GM23338 (cell line): ENCODE measurements at regions not wholly inside any gene's neighbourhood (a gene's known extent, or its start where the extent isn't known, plus 50 kb on each side); places are given as distances from the start of the nearest gene placed in this dataset.

Experiments
- ATAC-seq: fragments of 200-7000 bp; cut with Tn5 transposase; 3 replicates; pipeline ENCODE4 v1.9.1; 2020
- DNase-seq: peaks from one replicate; pipeline ENCODE4 v3.0.0-alpha.2; 2015; ENCODE audit warnings: low spot score
- H2AFZ ChIP-seq: fragments of 200-600 bp; sonication (generic); 2 replicates; pipeline ENCODE4 v1.8.0; 2016; ENCODE audit warnings: antibody characterized with exemption, mild to moderate bottlenecking, moderate library complexity
- H3F3A ChIP-seq: fragments of 200-600 bp; sonication (generic); replicated peaks from 2 replicates; pipeline ENCODE4 v1.8.0; 2017; ENCODE audit warnings: antibody characterized with exemption, mixed run types, low read depth
- H3K27ac ChIP-seq: fragments of 200-600 bp; sonication (generic); 2 replicates; pipeline ENCODE4 v1.6.1; 2016; ENCODE audit warnings: low read depth
- H3K27me3 ChIP-seq: fragments of 200-600 bp; sonication (generic); 2 replicates; pipeline ENCODE4 v1.8.0; 2016; ENCODE audit warnings: mild to moderate bottlenecking, mixed run types, moderate library complexity; ENCODE audit not compliant: insufficient read depth
- H3K36me3 ChIP-seq: fragments of 200-600 bp; sonication (generic); 2 replicates; pipeline ENCODE4 v1.8.0; 2016; ENCODE audit warnings: mild to moderate bottlenecking; ENCODE audit not compliant: insufficient read depth
- H3K4me1 ChIP-seq: fragments of 200-600 bp; sonication (generic); 2 replicates; pipeline ENCODE4 v1.8.0; 2016; ENCODE audit warnings: mild to moderate bottlenecking, moderate library complexity; ENCODE audit not compliant: insufficient read depth
- H3K4me2 ChIP-seq: fragments of 200-600 bp; sonication (generic); 2 replicates; pipeline ENCODE4 v1.7.1; 2017; ENCODE audit warnings: mixed run types
- H3K4me3 ChIP-seq: fragments of 200-600 bp; sonication (generic); 2 replicates; pipeline ENCODE4 v1.6.1; 2016; ENCODE audit warnings: mixed run types
- H3K79me2 ChIP-seq: fragments of 200-600 bp; sonication (generic); replicated peaks from 2 replicates; pipeline ENCODE4 v1.8.0; 2017; ENCODE audit warnings: mild to moderate bottlenecking; ENCODE audit not compliant: insufficient read depth
- H3K9me2 ChIP-seq: fragments of 200-600 bp; sonication (generic); 2 replicates; pipeline ENCODE4 v1.8.0; 2017; ENCODE audit not compliant: insufficient read depth
- H4K20me1 ChIP-seq: fragments of 200-600 bp; sonication (generic); replicated peaks from 2 replicates; pipeline ENCODE4 v1.8.0; 2017; ENCODE audit warnings: mild to moderate bottlenecking; ENCODE audit not compliant: insufficient read depth
- H3K27ac Mint-ChIP-seq: 2 replicates; pipeline ENCODE4 v1.8.0; 2020; ENCODE audit warnings: inconsistent platforms, mild to moderate bottlenecking, moderate library complexity, mixed read lengths
- H3K27me3 Mint-ChIP-seq: 3 replicates; pipeline ENCODE4 v1.8.0; 2022; ENCODE audit warnings: low read depth, mild to moderate bottlenecking, moderate library complexity, mixed read lengths, inconsistent platforms; ENCODE audit not compliant: insufficient read depth, poor library complexity
- H3K36me3 Mint-ChIP-seq: 3 replicates; pipeline ENCODE4 v1.8.0; 2021; ENCODE audit warnings: low read depth, mild to moderate bottlenecking, inconsistent platforms, moderate library complexity, mixed read lengths
- H3K4me1 Mint-ChIP-seq: 3 replicates; pipeline ENCODE4 v1.8.0; 2020; ENCODE audit warnings: mild to moderate bottlenecking, inconsistent platforms, mixed read lengths
- H3K4me3 Mint-ChIP-seq: 3 replicates; pipeline ENCODE4 v1.8.0; 2021; ENCODE audit warnings: moderate library complexity, mild to moderate bottlenecking, inconsistent platforms, mixed read lengths
- H3K9me3 Mint-ChIP-seq: 3 replicates; pipeline ENCODE4 v1.8.0; 2020; ENCODE audit warnings: moderate library complexity, mild to moderate bottlenecking, inconsistent platforms, mixed read lengths
- CREB1 ChIP-seq: fragments of 250-450 bp; sonication (Bioruptor Pico); IDR thresholded peaks from 2 replicates; pipeline ENCODE4 v1.5.0; 2020; ENCODE audit warnings: low read depth, mild to moderate bottlenecking, moderate library complexity
- CTCF ChIP-seq, 2 experiments: fragments of 200-600 bp in 1 of 2; sonication (generic) in 1 of 2; conservative IDR thresholded peaks; 2 replicates each; pipeline versions ENCODE4 v1.5.1 to v1.6.1; 2016 to 2017; ENCODE audit warnings: antibody characterized with exemption in 2 of 2, low read depth in 2 of 2, mild to moderate bottlenecking in 2 of 2, moderate library complexity in 1 of 2
- EZH2 ChIP-seq: fragments of 200-600 bp; sonication (generic); IDR thresholded peaks from one replicate; pipeline ENCODE4 v1.8.0; 2017; ENCODE audit warnings: antibody characterized with exemption, mild to moderate bottlenecking, low read depth; ENCODE audit not compliant: unreplicated experiment
- EZH2phosphoT487 ChIP-seq: fragments of 200-600 bp; sonication (generic); IDR thresholded peaks from one replicate; pipeline ENCODE4 v1.8.1; 2018; ENCODE audit warnings: antibody characterized with exemption; ENCODE audit not compliant: unreplicated experiment
- JUNB ChIP-seq: IDR thresholded peaks from one replicate; pipeline ENCODE4 v1.6.1; 2016; ENCODE audit warnings: antibody characterized with exemption; ENCODE audit not compliant: unreplicated experiment
- NANOG ChIP-seq: IDR thresholded peaks from 2 replicates; pipeline ENCODE4 v1.6.1; 2016; ENCODE audit warnings: antibody characterized with exemption, borderline replicate concordance
- POLR2AphosphoS5 ChIP-seq: IDR thresholded peaks from 2 replicates; pipeline ENCODE4 v1.6.1; 2016; ENCODE audit warnings: antibody characterized with exemption, low read depth
- STAT1 ChIP-seq: IDR thresholded peaks from one replicate; pipeline ENCODE4 v1.6.1; 2016; ENCODE audit warnings: antibody characterized with exemption; ENCODE audit not compliant: unreplicated experiment
- ZNF114 ChIP-seq: fragments of 250-450 bp; sonication (Bioruptor Pico); IDR thresholded peaks from 2 replicates; pipeline ENCODE4 v1.5.0; 2020; ENCODE audit warnings: mild to moderate bottlenecking, moderate library complexity
- ZNF331 ChIP-seq: fragments of 250-450 bp; sonication (Bioruptor Pico); IDR thresholded peaks from 2 replicates; pipeline ENCODE4 v1.5.0; 2020; ENCODE audit warnings: low read depth, mild to moderate bottlenecking, moderate library complexity
- ZNF462 ChIP-seq: fragments of 250-450 bp; sonication (Bioruptor Pico); IDR thresholded peaks from 2 replicates; pipeline ENCODE4 v1.5.0; 2020; ENCODE audit warnings: mild to moderate bottlenecking, moderate library complexity
- TF ChIP-seq, protein P1 (sequence below): IDR thresholded peaks from 2 replicates; pipeline ENCODE4 v1.6.1; 2016; ENCODE audit warnings: antibody characterized with exemption
- TF ChIP-seq, protein P2 (sequence below): IDR thresholded peaks from one replicate; pipeline ENCODE4 v1.6.1; 2018; ENCODE audit warnings: antibody characterized with exemption; ENCODE audit not compliant: unreplicated experiment

GRCh38 chr1:55623311-55623710 is 408.1 kb upstream of the USP24 start:
- H3K4me1 Mint-ChIP-seq: peaks cover 22% of the 10 kb centered on the region
- H3K27ac ChIP-seq: no peak overlapping the region

More at GRCh38 chr1:55623311-55623710, 408.1 kb upstream of the USP24 start:
- no peak for DNase-seq
- Mint-ChIP-seq H3K36me3 (peaks cover 5% of the 10 kb centered on the region; the same call in 2 of the 3 replicates), H3K27me3 (no peaks in the 10 kb centered on the region), H3K27ac (no peak overlapping the region), H3K9me3 (peaks cover 5% of the 10 kb centered on the region; the same call in 2 of the 3 replicates), H3K4me3 (no peak overlapping the region)
- Histone ChIP-seq H3F3A (no peaks in the 10 kb centered on the region), H3K4me2 (no peak overlapping the region), H2AFZ (no peak overlapping the region), H3K27me3 (no peaks in the 10 kb centered on the region), H3K79me2 (no peaks in the 10 kb centered on the region), H3K4me1 (peaks cover 19% of the 10 kb centered on the region; the same call in 1 of the 2 replicates), H3K36me3 (no peaks in the 10 kb centered on the region; the same call in 1 of the 2 replicates), H4K20me1 (no peaks in the 10 kb centered on the region), H3K9me2 (peaks cover 18% of the 10 kb centered on the region; the same call in 1 of the 2 replicates), H3K4me3 (no peak overlapping the region)
- ATAC-seq: no peak
- TF ChIP-seq, protein P1, sequence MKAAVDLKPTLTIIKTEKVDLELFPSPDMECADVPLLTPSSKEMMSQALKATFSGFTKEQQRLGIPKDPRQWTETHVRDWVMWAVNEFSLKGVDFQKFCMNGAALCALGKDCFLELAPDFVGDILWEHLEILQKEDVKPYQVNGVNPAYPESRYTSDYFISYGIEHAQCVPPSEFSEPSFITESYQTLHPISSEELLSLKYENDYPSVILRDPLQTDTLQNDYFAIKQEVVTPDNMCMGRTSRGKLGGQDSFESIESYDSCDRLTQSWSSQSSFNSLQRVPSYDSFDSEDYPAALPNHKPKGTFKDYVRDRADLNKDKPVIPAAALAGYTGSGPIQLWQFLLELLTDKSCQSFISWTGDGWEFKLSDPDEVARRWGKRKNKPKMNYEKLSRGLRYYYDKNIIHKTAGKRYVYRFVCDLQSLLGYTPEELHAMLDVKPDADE: no peak
- TF ChIP-seq ZNF114 (CRISPR knock-in tag): no peak
- TF ChIP-seq EZH2phosphoT487: no peak
- TF ChIP-seq CTCF (conservative IDR thresholded peaks at IDR 0.05; ENCODE audit: low read depth in 2 of 2): no peak
- TF ChIP-seq JUNB: no peak
- no peak for TF ChIP-seq STAT1
- no peak for TF ChIP-seq POLR2AphosphoS5
- TF ChIP-seq NANOG: no peak
- TF ChIP-seq EZH2: no peak
- TF ChIP-seq, protein P2, sequence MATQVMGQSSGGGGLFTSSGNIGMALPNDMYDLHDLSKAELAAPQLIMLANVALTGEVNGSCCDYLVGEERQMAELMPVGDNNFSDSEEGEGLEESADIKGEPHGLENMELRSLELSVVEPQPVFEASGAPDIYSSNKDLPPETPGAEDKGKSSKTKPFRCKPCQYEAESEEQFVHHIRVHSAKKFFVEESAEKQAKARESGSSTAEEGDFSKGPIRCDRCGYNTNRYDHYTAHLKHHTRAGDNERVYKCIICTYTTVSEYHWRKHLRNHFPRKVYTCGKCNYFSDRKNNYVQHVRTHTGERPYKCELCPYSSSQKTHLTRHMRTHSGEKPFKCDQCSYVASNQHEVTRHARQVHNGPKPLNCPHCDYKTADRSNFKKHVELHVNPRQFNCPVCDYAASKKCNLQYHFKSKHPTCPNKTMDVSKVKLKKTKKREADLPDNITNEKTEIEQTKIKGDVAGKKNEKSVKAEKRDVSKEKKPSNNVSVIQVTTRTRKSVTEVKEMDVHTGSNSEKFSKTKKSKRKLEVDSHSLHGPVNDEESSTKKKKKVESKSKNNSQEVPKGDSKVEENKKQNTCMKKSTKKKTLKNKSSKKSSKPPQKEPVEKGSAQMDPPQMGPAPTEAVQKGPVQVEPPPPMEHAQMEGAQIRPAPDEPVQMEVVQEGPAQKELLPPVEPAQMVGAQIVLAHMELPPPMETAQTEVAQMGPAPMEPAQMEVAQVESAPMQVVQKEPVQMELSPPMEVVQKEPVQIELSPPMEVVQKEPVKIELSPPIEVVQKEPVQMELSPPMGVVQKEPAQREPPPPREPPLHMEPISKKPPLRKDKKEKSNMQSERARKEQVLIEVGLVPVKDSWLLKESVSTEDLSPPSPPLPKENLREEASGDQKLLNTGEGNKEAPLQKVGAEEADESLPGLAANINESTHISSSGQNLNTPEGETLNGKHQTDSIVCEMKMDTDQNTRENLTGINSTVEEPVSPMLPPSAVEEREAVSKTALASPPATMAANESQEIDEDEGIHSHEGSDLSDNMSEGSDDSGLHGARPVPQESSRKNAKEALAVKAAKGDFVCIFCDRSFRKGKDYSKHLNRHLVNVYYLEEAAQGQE: no peak
- TF ChIP-seq CREB1 (CRISPR knock-in tag): no peak
- no peak for TF ChIP-seq ZNF462 (CRISPR knock-in tag)
- TF ChIP-seq ZNF331: no peak
